NCI-H2029 (cell line): ENCODE measurements at regions not wholly inside any gene's neighbourhood (a gene's known extent, or its start where the extent isn't known, plus 50 kb on each side); places are given as distances from the start of the nearest gene placed in this dataset.

Experiments used
- DNase-seq: peaks from one replicate; lab custom pipeline; 2025; lab: John Stamatoyannopoulos, UW

DNA sequence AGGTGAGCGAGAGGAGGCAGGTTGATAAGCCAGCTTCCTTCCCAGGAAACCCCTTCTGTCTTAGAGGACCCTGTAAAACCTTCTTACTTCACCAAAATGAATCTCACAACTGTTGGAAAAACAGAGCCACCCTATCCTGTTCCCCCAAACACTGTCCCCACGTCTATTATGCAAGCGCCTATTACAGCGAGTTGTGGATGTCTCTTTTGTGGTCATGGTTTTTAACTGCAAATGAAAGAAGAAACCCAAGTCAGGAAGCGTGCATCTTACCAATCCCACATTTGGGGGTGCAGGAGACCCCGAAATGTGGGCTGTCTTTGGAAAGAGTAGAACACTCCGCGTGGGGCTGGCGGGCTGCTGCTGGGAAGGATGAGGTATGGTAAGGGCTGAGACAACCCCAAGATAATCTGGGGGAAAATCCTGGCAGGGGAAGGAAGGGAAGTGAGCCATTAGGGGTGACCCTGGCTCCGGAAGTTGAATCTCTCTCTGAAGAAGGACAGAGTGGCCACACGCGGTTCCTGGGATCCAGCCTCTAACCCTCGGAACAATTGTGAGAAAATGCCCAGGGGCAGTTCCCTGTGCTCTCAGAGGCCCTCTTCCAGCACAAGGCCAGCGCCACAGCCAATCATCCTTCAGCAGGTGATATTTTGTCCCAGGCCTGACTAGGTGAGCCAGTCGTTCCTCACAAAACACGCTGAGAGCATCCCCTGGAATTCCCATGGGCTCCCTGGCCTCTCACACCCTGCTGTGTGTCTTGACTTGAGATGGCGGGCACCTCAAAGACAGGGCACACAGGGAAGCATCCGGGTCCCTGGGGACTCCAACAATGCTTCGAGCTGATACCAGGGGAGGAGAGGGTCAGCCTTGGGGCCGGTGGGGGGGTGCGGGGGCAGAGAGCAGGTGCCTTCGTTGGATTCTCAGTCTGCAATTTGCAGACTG, 168.5 kb upstream of the IRF2BP2 start:
- no peak for DNase-seq

DNA sequence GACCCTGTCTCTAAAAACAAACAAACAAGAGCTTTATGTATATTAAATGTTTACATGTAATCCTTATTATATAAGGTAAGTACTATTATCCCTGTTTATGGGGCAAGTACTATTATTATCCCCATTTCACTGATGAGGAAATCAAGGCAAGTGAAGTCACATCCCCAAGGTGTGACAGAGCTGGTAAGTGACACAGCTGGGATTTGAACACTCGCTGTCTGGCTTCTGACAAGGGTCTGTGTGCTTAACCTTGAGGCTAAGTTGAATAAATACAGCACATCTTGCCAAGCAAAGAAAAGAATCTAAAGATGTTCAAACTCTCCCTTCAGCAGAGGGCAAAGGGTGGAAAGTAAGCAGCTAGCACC, 167.9 kb upstream of the IRF2BP2 start:
- no peak for DNase-seq

DNA sequence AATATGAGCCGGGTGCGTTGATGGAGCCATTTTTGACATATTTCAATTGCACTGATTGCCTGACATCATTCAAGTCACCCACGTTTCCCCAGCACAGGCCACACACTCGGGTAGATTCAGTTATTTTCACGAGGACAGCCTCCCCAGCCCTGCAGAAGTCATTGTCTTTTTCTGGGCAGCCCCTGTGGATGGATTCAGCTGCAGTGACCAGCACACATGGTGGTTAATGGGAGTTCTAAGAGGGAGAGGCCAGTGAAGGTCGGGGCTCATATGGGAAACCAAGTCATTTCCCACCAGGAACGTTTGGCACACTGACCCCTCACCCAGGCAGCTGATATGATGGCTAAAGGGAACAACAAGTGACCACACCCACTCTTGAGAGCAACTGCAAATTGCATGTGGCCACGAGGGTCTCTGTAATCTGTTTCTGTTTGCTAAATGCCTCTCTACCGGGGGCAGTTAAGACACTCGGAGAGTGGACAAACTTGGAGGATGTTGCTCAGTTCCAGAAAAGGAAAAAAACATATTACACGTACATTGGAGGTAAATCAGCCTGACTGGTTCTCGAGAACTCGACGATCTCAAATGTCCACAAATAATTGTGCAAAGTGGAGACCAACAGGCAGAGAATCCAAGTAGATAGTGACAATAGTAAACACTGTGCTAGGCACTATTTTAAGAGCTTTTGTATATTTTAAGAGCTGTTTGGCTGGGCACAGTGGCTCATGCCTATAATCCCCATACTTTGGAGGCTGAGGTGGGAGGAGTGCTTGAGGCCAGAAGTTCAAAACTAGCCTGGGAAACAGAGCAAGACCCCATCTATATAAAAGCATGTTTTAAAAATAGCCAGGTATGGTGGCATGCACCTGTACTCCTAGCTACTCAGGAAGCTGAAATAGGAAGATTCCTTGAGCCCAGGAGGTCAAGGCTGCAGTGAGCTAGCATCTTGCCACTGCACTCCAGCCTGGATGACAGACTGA, 167.2 kb upstream of the IRF2BP2 start:
- DNase-seq = no peak

DNA sequence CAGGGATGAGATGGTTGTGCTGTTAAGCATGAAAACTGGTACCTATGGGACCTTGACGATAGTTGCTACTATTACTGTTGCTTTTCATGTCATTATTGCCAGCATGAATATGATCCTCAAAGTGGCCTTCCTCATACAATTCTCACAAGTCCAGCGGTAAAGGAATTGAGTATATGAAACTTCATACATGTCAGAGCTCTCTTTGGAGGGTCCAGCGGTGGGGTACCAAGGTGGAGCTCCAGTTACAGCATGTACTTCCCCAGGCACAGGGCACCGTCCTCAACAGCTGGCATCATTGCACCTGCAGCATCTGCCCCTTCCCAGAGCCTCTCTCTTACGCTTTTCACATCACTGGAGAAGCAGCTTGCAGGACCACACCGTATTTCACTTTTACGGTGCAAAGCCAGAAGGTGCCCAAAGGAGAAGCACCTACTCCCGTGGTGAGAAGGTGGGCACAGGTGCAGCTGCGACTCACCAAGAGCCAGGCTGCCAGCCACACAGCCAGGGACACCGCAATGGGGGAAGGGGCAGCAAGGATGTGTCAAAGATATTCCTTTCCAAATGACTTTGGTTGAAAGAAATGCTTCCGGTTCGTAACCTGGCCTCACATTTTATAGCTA, 166.4 kb upstream of the IRF2BP2 start:
- no peak for DNase-seq

DNA sequence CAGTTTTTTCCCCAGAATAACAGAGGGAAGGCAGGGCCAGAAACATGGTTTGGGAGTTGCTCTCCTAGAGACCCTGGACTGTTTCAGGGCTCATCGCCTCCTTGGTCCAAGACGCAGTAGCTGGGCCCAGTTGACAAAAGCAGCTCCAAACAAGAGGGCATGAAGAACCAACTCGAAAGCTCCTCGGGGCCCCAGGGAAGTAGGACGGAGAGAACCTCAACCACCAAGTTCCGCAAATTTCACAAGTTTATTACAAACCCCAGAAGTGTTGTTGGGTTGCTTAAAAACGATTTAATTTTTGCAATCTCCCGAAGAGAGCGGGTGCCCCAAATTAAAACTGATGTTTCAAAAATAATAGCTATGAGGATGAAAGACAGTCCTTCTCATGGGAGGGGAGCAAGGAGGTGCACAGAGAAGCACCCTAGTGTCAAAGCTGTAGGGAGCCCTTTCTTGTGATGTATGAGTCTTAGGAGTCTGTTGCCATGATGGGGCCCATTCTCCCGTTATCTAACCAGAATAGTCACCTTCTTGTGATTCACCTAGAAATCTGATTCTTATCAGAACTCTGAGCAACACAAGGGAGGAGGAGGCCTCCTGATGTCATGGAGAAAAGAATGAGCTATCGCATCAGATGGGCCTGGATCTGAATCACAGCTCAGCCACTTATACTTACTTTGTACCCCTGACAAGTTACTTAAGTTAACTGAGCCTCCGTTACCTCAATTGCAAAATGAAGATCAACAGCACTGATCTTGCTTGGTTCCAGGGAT, 165.7 kb upstream of the IRF2BP2 start:
- DNase-seq = no peak

DNA sequence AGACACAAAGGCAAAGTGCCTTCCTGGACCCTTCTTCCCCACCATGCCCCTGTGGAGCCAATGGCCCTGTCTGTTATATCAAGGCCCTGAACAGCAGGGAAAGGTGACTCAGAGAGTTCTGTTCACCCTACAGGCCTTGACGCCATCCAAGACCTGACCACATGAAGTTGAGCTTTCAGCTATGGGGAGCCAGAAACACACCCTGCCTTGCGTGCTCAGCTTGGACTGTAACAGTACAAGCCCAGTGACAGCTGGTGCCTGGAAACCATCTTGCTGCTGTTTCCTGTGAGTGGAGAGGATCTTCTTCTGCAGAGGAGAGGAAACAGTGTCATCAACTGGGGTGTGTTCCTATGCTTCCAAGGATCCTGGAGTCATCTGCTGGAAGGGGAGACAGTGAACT, 165.0 kb upstream of the IRF2BP2 start:
- no peak for DNase-seq

DNA sequence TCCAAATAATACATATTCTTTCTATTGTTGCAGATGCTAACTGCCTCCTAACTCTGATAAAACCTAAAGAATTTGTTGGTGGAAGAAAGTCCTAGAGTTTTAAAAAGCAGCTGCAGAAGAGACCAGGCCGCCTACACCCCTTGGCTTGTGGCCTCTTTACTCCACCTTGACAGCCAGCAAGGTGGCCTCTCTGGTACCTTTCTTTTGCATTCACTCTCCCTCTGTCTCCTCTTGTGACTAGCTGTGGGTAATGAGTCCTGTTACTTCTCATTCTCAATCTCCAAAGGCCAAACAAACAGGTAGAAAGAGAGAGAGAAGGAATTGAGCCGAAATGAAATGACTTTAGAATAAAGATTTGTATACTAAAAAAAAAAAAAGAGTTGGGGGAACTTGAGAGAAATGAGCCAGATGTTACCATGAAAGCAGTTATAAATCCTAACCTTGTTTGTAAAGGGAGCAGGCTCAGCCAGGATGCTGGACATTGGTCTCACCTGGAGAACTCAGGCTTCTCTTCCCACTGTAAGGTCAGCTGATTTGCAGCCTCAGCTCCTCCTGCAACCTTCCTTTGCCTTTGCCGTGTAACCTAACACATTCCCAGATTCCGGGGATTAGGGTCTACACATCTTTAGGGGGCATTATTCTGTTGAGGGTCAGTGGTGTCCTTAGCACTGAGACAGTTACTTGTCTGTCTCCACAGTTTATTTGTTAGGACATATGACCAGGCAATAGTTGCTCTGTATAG, 164.1 kb upstream of the IRF2BP2 start:
- DNase-seq = no peak

DNA sequence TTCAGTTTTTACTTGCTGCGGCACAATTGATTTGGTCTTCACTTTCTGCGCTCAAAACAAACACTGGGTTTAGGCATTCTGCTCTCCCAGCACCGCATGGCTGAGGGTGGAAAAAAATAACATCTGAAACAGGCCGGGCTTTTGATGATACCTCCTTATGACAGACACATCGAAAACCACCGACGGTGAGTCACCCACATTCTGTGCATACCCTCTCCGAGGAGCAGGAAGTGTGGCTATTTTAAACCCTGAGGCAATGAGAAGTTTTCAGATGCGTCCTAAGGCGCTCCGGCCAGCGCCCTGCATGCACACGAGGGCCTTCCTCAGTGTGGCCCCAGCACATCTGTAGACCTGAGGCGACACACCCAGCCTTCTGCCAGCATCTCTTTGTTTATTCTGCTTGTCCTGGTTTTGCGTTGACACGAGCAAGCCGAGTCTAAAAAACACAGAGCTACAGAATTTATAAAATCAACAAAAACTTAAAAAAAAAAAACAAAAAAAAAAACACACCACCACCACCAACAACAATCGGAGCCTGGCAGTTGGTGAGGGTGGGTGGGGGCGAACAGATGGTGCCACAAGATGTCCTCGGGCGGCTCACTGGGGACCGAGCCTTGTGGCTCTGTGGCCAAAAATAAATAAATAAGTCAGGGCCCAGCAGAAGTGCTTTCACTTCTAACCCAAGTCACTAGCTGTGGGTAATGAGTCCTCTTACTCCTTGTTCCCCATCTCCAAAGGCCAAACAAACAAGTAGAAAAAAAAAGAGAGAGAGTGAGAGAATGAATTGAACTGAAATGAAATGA, 162.6 kb upstream of the IRF2BP2 start:
- no peak for DNase-seq

DNA sequence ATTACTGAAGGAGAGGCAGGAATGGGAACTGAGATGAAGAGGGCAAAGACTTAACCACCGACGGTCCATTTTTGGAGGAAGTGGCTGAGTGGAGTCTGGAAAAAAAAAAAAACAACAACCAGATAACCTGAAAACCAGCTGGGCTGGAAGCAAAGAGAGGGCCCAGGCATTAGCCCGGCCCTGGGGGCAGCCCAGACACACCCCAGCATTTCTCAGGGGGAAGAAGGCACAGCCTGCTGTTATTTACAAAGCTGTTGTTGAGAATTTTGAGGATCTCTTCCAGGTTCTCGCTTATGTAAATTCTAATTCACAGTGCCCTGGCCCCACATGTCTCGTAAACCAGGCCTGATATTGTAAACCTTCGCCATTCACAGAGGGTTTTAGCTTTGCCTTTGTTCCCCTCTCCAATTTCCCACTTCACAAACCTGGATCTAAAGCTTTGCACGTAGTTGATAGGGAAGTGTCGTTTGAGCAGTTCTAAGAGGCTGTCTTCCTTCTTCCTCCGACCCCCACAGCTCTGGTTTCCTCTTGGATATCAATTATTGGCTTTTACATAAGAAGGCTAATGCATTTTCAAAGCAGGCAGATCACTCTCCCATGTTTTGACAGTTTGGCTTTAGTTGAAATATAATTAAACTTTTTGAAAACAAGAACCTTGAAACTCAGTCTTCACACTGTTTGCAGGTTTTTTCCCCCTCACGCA, 161.8 kb upstream of the IRF2BP2 start:
- peak; percentile 48 for DNase-seq

DNA sequence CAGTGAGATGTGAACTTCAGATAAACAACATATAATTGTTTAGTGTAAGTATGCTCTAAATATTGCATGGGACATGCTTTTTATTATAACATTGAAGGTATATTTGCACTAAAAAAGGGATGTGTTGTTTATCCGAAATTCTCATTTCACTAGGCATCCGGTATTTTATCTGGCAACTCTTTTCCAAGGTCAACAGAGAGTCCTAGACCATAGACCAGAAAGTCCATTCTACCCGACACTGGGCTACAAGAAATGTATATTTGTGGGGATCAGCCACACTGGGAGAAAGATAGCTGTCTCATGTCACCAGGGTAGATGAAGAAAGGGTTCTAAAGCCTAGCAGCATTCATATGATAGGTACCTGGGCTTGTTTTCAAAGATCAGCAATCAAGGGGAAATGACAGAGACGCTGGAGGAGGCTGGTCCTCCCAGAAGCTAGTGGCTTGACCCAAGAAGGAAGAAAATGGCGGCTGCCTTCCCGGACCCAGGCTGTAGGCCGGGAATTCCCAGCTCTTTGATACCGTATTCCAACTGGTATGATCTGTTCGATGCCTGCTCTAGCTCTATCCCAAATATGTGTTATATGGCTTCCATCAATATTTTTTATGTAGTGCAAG, 161.1 kb upstream of the IRF2BP2 start:
- DNase-seq = no peak

DNA sequence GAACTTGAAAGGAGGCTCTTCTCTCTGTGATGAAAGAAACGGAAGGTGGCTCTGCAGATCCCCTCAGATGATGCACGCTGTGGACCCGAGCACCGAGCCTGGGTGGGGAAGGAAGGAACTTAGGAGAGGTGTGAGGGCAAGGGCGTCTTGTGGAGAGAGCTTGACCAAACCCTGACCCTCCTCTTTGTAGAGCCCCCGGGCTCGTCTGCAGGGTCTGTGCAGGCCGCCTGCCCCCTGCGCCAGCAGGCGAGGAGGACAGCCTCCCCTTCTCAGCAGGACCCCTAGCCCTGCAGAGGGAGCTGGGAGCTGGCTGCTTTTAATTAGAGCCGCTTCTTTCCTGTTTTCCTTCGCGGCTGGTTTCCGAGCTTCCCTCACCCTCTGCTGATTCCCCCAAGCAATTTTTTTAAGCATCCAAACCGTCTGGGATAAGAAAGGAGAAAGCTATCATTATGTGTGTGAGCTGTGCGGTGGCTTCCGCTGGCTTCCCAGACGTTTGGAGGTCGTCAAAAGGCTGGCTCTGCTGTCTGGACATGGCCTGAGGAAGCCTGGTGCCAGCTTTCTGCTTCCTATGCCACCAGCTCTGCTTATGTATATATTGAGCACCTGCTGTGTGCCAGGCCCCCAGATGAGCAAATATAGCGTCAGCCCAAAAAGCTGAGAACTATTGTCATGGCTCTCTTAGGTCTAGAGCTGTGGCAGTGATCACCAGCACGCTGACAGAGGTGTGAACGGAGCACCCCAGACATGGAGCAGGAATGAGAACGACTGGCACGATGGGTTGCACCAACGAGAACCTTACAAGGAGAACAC, 160.2 kb upstream of the IRF2BP2 start:
- no peak for DNase-seq

DNA sequence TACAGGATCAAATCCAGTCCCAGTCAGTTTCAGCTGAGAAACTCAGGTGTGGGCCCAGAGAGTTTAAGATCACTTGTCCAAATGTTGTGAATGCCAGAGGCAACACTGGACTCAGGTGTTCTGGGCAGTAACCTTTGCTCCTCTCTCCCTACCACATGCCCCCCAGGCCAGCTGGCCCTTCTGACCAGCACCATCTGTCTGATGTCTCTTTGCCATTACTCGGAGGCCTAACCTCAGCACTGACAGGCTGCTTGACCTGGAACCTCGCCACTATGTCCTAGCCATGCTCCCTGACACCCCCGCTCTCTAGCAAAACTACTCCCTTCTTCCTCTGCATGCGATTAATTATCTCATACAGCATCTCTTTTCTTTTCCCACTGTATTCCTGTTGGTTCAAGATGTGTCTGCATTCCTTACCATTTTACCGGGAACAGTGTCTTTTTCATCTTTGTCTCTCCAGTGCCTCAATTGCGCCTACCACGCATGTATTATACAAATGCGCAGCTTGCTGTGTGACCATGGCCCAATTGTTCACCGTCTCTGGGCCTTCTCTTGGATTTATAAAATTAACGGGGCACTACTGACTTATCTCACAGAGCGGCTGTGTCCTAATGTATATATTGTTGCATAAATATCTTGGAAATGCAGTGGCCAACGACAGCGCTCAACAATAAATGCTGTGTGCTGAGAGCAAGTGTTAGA, 159.5 kb upstream of the IRF2BP2 start:
- DNase-seq = no peak

DNA sequence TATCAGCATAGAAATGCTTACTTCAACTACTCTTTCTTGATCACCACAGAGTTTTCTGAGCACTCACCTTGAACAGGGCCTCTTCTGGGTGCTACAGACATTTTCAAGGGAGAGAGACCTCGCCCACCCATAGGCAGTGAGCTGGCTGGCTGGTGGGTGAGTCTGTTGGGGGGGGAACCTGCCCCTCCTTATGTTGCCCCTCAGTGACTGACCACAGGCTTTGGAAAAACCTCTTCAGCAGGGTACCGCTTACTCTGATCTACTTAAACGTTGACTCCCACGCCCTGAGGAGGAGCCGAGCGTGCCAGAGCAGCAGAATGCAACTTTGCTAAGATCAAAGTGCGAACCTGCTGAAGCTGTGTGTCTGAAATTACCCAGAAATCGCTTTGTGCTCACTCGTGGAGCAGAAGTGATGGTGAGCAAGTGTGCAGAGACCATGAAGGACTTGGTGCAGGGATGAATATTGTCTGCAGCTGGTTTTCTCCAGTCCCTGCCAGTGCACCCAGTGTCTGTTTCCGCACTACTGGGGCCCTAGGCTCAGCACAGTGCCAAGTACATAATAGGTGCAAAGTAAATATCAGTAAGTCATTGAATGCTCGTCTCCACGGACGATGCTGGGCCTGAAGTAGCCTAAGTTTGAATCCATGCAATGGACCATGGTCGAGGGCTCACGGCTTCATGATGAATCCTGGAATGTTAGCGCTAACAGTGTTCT, 158.7 kb upstream of the IRF2BP2 start:
- DNase-seq = no peak

DNA sequence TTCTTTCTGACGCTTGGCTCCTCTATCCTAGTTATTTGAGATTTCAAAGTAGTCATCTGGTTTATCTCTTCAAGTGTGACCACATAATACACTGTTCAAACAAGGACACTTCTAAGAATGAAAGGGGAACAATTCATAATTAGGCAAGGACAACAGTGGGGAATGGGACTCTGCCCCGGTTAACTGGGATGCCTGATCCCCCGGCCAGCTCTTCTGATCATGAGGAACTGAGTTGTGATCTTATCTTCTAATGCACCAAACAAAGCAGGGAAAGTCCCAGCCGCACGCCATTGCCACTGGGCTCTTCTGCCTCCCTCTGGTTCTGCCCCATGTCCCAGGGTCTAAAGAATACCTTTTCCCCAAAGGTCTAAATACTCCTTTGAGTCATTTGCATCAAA, 158.2 kb upstream of the IRF2BP2 start:
- no peak for DNase-seq

DNA sequence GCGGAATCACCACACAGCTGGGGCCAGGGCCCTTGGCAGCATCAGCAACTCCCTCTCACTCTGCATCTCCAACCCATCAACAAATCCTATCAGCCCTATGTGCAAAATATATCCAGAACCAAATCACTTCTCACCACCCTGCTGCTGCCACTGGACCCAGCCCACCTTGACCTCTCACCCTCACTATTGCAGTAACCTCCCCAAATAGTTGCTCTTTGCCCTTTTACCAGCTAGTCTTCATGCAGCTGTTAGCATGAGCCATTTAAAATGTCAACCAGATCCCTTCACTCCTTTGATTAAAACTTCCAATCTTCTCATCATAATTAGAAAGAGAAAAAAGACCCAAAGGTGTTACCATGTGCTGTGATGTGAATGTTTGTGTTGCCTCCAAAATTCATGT, 155.7 kb upstream of the IRF2BP2 start:
- DNase-seq = no peak

DNA sequence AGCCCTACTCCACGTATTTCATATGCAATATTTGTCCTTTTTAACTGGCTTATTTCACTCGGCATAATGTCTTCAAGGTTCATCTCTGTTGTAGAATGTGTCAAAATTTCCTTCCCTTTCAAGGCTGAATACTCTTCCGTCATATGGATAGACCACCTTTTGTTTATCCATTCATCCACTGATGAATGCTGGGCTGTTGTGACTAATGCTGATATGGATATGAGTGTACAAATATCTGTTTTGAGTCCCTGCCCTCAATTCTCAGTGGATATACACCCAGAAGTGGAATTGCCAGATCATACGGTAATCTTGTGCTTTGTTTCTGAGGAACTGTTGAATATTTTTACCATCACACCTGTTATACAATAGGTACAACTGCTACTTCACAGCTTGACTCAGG, 155.2 kb upstream of the IRF2BP2 start:
- DNase-seq = no peak

DNA sequence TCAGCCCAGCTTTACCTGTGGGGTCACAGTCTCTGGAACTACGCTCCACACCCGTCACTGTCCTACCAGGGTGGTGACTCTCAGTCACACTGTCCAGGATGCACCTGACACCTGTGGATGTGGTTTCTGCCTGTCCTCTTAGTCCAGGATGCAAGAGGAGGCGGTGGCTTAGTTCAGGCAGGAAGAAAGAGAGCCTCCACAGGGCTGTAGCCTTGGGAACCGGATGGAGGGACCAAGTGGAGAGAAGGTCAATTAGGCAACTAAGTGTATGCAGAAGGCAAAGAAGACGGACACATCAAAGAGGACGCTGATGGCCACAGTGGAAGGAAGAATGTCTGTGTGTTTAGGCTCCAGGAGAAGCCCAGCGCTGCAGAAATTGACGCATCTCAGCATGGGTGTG, 153.9 kb upstream of the IRF2BP2 start:
- DNase-seq = no peak
